DND-41 (cell line): ENCODE measurements at regions not wholly inside any gene's neighbourhood (a gene's known extent, or its start where the extent isn't known, plus 50 kb on each side); places are given as distances from the start of the nearest gene placed in this dataset.

Experiments used
- CTCF ChIP-seq: IDR thresholded peaks from 2 replicates; pipeline ENCODE4 v1.5.1; 2012; ENCODE audit warnings: borderline replicate concordance, low read length, moderate library complexity, mild to moderate bottlenecking; ENCODE audit not compliant: poor library complexity, severe bottlenecking; ENCODE audit errors: extremely low read depth
- EZH2 ChIP-seq: IDR thresholded peaks from 3 replicates; pipeline ENCODE4 v1.6.1; 2012; ENCODE audit warnings: borderline replicate concordance, low read depth, mild to moderate bottlenecking, moderate library complexity, low read length, inconsistent platforms; ENCODE audit not compliant: severe bottlenecking

DNA sequence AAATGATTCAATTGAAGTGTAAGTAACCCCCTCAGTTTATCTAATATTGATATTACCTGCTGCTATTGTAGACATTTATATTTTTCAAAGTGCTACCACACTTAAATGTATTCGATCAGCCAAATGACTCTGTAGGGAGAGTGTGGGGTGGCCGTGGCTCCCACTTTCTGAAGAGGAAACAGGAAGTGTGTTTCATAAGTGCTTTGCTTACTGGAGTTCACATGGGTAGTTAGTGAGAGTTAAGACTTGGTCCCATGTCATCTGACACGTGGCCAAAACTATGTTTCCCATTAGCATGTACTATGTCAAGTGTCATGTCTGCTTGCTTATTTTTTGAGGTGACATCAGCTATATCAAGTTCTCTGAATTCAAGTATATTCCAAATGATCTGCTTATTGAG, 308.1 kb upstream of the GATB start:
- no peak for TF ChIP-seq CTCF
- no peak for TF ChIP-seq EZH2
